Bronchial epithelial cell (primary cell): ENCODE measurements at regions not wholly inside any gene's neighbourhood (a gene's known extent, or its start where the extent isn't known, plus 50 kb on each side); places are given as distances from the start of the nearest gene placed in this dataset.

Experiments used
- DNase-seq: peaks from one replicate; pipeline ENCODE4 v3.0.0-alpha.2; 2010; ENCODE audit warnings: low read depth
- FAIRE-seq: peaks from 2 replicates; lab custom pipeline; 2011; peaks lifted over from hg19 to GRCh38; lab: Jason Lieb, UNC
- H3K27me3 ChIP-seq: 2 replicates; pipeline ENCODE4 v1.5.1; 2011; ENCODE audit warnings: low read length; ENCODE audit not compliant: control insufficient read depth, insufficient read depth
- H3K36me3 ChIP-seq: 2 replicates; pipeline ENCODE4 v1.5.1; 2011; ENCODE audit warnings: low read length; ENCODE audit not compliant: control insufficient read depth, insufficient read depth
- H3K4me3 ChIP-seq: 2 replicates; pipeline ENCODE4 v1.5.1; 2011; ENCODE audit warnings: mild to moderate bottlenecking, low read depth, low read length, control low read depth
- CTCF ChIP-seq: IDR thresholded peaks from 2 replicates; pipeline ENCODE4 v1.5.1; 2011; ENCODE audit warnings: mild to moderate bottlenecking, moderate library complexity, low read length, control low read depth, inconsistent platforms; ENCODE audit not compliant: insufficient read depth, severe bottlenecking

- no peak for FAIRE-seq
These were observed 398.4 kb downstream of the NUAK1 start for GRCh38 chr12:105740369-105740768.

GRCh38 chr12:105740970-105741725, 397.6 kb downstream of the NUAK1 start:
- H3K36me3 ChIP-seq = no peaks in the 10 kb centered on the region
- no peaks in the 10 kb centered on the region for H3K27me3 ChIP-seq
- no peak for TF ChIP-seq CTCF
- FAIRE-seq (no peak), DNase-seq (no peak)
- H3K4me3 ChIP-seq = no peak overlapping the region

More at GRCh38 chr12:105740369-105740768, 398.4 kb downstream of the NUAK1 start:
- no peak for DNase-seq
- no peak overlapping the region for H3K4me3 ChIP-seq
- H3K36me3 ChIP-seq = no peaks in the 10 kb centered on the region
- H3K27me3 ChIP-seq = no peaks in the 10 kb centered on the region
- TF ChIP-seq CTCF = no peak

- Histone ChIP-seq H3K36me3 (no peaks in the 10 kb centered on the region), H3K27me3 (no peaks in the 10 kb centered on the region), H3K4me3 (no peak overlapping the region)
- DNase-seq (peak; percentile 92), FAIRE-seq (no peak)
- no peak for TF ChIP-seq CTCF
These were observed 396.8 kb downstream of the NUAK1 start for GRCh38 chr12:105741786-105742566.

GRCh38 chr12:105742567-105742874, 396.2 kb downstream of the NUAK1 start:
- FAIRE-seq (no peak), DNase-seq (no peak)
- no peaks in the 10 kb centered on the region for H3K36me3 ChIP-seq
- H3K4me3 ChIP-seq = no peak overlapping the region
- TF ChIP-seq CTCF = no peak
- no peaks in the 10 kb centered on the region for H3K27me3 ChIP-seq

- Histone ChIP-seq H3K36me3 (no peaks in the 10 kb centered on the region), H3K4me3 (no peak overlapping the region), H3K27me3 (no peaks in the 10 kb centered on the region)
- no peak for TF ChIP-seq CTCF
- FAIRE-seq (no peak), DNase-seq (no peak)
These were observed 394.2 kb downstream of the NUAK1 start for GRCh38 chr12:105744371-105745058.
